ENCODE measurements at regions not wholly inside any gene's neighbourhood (a gene's known extent, or its start where the extent isn't known, plus 50 kb on each side); places are given as distances from the start of the nearest gene placed in this dataset.

GRCh38 chr6:19898141-19898740, 61.1 kb downstream of the ID4 start:
- TF ChIP-seq, protein P1, sequence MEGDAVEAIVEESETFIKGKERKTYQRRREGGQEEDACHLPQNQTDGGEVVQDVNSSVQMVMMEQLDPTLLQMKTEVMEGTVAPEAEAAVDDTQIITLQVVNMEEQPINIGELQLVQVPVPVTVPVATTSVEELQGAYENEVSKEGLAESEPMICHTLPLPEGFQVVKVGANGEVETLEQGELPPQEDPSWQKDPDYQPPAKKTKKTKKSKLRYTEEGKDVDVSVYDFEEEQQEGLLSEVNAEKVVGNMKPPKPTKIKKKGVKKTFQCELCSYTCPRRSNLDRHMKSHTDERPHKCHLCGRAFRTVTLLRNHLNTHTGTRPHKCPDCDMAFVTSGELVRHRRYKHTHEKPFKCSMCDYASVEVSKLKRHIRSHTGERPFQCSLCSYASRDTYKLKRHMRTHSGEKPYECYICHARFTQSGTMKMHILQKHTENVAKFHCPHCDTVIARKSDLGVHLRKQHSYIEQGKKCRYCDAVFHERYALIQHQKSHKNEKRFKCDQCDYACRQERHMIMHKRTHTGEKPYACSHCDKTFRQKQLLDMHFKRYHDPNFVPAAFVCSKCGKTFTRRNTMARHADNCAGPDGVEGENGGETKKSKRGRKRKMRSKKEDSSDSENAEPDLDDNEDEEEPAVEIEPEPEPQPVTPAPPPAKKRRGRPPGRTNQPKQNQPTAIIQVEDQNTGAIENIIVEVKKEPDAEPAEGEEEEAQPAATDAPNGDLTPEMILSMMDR (IDR thresholded peaks at IDR 0.05; ENCODE audit: control extremely low read depth in 1 of 3, insufficient read depth in 1 of 3, low read depth in 1 of 3, low read length in 3 of 3): no peak
- TF ChIP-seq SP1 (IDR thresholded peaks at IDR 0.05; ENCODE audit: low read depth, low read length) (no peak), NRF1 (IDR thresholded peaks at IDR 0.05; ENCODE audit: low read depth, low read length) (no peak)

Measured in H1 (cell line).